Keratinocyte (primary cell): ENCODE measurements at regions not wholly inside any gene's neighbourhood (a gene's known extent, or its start where the extent isn't known, plus 50 kb on each side); places are given as distances from the start of the nearest gene placed in this dataset.

Experiments used
- DNase-seq: peaks from one replicate; pipeline ENCODE4 v3.0.0-alpha.2; 2011; ENCODE audit warnings: low read depth, missing footprints, low spot score
- FAIRE-seq: peaks from 2 replicates; lab custom pipeline; 2011; peaks lifted over from hg19 to GRCh38; lab: Jason Lieb, UNC
- H2AFZ ChIP-seq: 2 replicates; pipeline ENCODE4 v1.6.0; 2012; ENCODE audit warnings: low read length, control low read depth, inconsistent platforms; ENCODE audit not compliant: control insufficient read depth
- H3K27ac ChIP-seq: 2 replicates; pipeline ENCODE4 v1.5.1; 2011; ENCODE audit warnings: low read length; ENCODE audit not compliant: control insufficient read depth, insufficient read depth
- H3K27me3 ChIP-seq: 3 replicates; pipeline ENCODE4 v1.6.0; 2011; ENCODE audit warnings: low read length; ENCODE audit not compliant: control insufficient read depth, insufficient read depth; ENCODE audit errors: extremely low read depth
- H3K36me3 ChIP-seq, 2 experiments: 2 replicates in 1 of 2; 3 replicates in 1 of 2; pipeline ENCODE4 v1.5.1; 2011; ENCODE audit warnings: low read length in 2 of 2, mild to moderate bottlenecking in 1 of 2; ENCODE audit not compliant: control insufficient read depth in 2 of 2, insufficient read depth in 2 of 2; ENCODE audit errors: extremely low read depth in 1 of 2
- H3K4me1 ChIP-seq: 3 replicates; pipeline ENCODE4 v1.5.1; 2011; ENCODE audit warnings: low read length; ENCODE audit not compliant: control insufficient read depth, insufficient read depth; ENCODE audit errors: extremely low read depth
- H3K4me2 ChIP-seq: 3 replicates; pipeline ENCODE4 v1.6.0; 2011; ENCODE audit warnings: low read depth, low read length; ENCODE audit not compliant: control insufficient read depth, insufficient read depth; ENCODE audit errors: extremely low read depth
- H3K4me3 ChIP-seq, 3 experiments: fragments of 200-600 bp in 1 of 3; sonication (generic) in 1 of 3; 2 replicates in 2 of 3; 3 replicates in 1 of 3; pipeline ENCODE4 v1.5.1; 2011 to 2016; ENCODE audit warnings: low read length in 3 of 3, mild to moderate bottlenecking in 3 of 3, control low read depth in 2 of 3, inconsistent platforms in 1 of 3, low read depth in 1 of 3, mixed read lengths in 1 of 3, mixed run types in 1 of 3, moderate library complexity in 1 of 3; ENCODE audit not compliant: control insufficient read depth in 2 of 3, insufficient read depth in 2 of 3; ENCODE audit errors: extremely low read depth in 1 of 3
- H3K79me2 ChIP-seq: 2 replicates; pipeline ENCODE4 v1.6.0; 2012; ENCODE audit warnings: low read length; ENCODE audit not compliant: control insufficient read depth, insufficient read depth
- H3K9ac ChIP-seq: 3 replicates; pipeline ENCODE4 v1.6.0; 2011; ENCODE audit warnings: low read length; ENCODE audit not compliant: control insufficient read depth, insufficient read depth; ENCODE audit errors: extremely low read depth
- H3K9me1 ChIP-seq: 3 replicates; pipeline ENCODE4 v1.6.0; 2011; ENCODE audit warnings: low read length; ENCODE audit not compliant: control insufficient read depth, insufficient read depth; ENCODE audit errors: extremely low read depth
- H3K9me3 ChIP-seq: 2 replicates; pipeline ENCODE4 v1.5.1; 2012; ENCODE audit warnings: low read depth, low read length; ENCODE audit not compliant: control insufficient read depth
- H4K20me1 ChIP-seq: 3 replicates; pipeline ENCODE4 v1.6.0; 2011; ENCODE audit warnings: low read length; ENCODE audit not compliant: control insufficient read depth, insufficient read depth; ENCODE audit errors: extremely low read depth
- EZH2 ChIP-seq: IDR thresholded peaks from one replicate; pipeline ENCODE4 v1.6.1; 2012; ENCODE audit warnings: inconsistent platforms, mild to moderate bottlenecking, low read length, moderate library complexity
- dilution Hi-C: fragments of 300-500 bp; cut with MboI; formaldehyde crosslinking; loops from one replicate; pipeline ENCODE4 v1.7.0; 2020; ENCODE audit warnings: low sequenced_read_pairs; ENCODE audit not compliant: extremely low pct_ligation_motif_present
- TF ChIP-seq, protein P1 (sequence below), 3 experiments: IDR thresholded peaks in 1 of 3; conservative IDR thresholded peaks in 1 of 3; optimal IDR thresholded peaks in 1 of 3; 2 replicates in 2 of 3; 3 replicates in 1 of 3; pipeline versions ENCODE3 to v1.5.1; 2011; ENCODE audit warnings: low read length in 3 of 3, mild to moderate bottlenecking in 3 of 3, moderate library complexity in 2 of 3, control low read depth in 1 of 3, inconsistent platforms in 1 of 3; ENCODE audit not compliant: insufficient read depth in 2 of 3; ENCODE audit errors: extremely low read depth in 1 of 3

DNA sequence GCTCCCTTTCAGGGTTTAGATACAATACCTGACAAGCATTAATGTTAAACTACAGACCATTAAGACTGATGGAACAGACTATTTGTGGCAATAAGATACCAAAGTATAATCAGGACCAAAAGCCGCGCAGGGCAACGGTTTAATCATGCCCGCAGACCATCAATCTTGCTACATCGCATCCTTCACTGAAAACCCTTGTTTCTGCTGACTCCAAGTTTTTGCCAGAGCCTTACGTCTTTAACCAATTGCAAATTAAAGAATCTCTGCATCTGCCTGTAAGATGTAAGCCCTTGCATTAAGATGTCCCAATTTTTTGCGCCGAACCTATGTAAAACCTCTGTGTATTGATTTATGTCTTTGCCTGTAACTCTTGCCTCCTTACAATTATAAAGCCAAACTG is 94.2 kb upstream of the RBBP6 start:
- TF ChIP-seq, protein P1, sequence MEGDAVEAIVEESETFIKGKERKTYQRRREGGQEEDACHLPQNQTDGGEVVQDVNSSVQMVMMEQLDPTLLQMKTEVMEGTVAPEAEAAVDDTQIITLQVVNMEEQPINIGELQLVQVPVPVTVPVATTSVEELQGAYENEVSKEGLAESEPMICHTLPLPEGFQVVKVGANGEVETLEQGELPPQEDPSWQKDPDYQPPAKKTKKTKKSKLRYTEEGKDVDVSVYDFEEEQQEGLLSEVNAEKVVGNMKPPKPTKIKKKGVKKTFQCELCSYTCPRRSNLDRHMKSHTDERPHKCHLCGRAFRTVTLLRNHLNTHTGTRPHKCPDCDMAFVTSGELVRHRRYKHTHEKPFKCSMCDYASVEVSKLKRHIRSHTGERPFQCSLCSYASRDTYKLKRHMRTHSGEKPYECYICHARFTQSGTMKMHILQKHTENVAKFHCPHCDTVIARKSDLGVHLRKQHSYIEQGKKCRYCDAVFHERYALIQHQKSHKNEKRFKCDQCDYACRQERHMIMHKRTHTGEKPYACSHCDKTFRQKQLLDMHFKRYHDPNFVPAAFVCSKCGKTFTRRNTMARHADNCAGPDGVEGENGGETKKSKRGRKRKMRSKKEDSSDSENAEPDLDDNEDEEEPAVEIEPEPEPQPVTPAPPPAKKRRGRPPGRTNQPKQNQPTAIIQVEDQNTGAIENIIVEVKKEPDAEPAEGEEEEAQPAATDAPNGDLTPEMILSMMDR (optimal IDR thresholded peaks at IDR 0.05 in 1 of 3, IDR thresholded peaks at IDR 0.05 in 1 of 3, conservative IDR thresholded peaks at IDR 0.05 in 1 of 3; ENCODE audit: extremely low read depth in 1 of 3, insufficient read depth in 2 of 3, low read length in 3 of 3), result no peak
- no peak for TF ChIP-seq EZH2
- Histone ChIP-seq H4K20me1 (no peaks in the 10 kb centered on the region), H3K4me1 (no peaks in the 10 kb centered on the region), H3K9me3 (no peaks in the 10 kb centered on the region), H2AFZ (no peak overlapping the region), H3K36me3 (no peaks in the 10 kb centered on the region), H3K4me2 (no peak overlapping the region), H3K9ac (no peak overlapping the region), H3K9me1 (no peaks in the 10 kb centered on the region), H3K4me3 (no peak overlapping the region), H3K27ac (no peak overlapping the region), H3K79me2 (no peaks in the 10 kb centered on the region), H3K27me3 (no peaks in the 10 kb centered on the region)
- FAIRE-seq, result no peak
- DNase-seq, result no peak
- dilution Hi-C loops, result no loop called here

DNA sequence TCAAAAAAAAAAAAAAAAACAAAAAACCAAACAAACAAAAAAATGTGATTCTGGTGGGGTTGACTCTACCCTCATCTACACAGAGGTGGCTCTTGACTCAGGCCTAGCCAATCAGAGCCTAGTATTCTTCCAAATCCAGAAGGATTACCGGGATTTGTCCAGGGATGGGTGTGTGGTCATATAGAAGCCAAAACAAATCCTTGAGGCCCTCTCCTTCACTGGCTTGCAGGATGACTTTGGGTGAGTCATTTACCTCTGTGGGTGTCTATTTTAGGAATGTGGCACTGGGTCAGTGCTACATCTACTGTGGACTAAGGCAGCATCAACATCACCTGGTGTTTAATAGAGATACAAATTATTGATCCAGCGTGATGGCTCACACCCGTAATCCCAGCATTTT is 93.2 kb upstream of the RBBP6 start:
- H3K27ac ChIP-seq, result no peak overlapping the region
- no peak overlapping the region for H3K4me3 ChIP-seq
- no peaks in the 10 kb centered on the region for H4K20me1 ChIP-seq
- H3K9me3 ChIP-seq, result no peaks in the 10 kb centered on the region
- TF ChIP-seq EZH2, result no peak
- TF ChIP-seq, protein P1 (optimal IDR thresholded peaks at IDR 0.05 in 1 of 3, IDR thresholded peaks at IDR 0.05 in 1 of 3, conservative IDR thresholded peaks at IDR 0.05 in 1 of 3; ENCODE audit: extremely low read depth in 1 of 3, insufficient read depth in 2 of 3, low read length in 3 of 3), result no peak
- DNase-seq, result no peak
- H3K9me1 ChIP-seq, result no peaks in the 10 kb centered on the region
- H3K27me3 ChIP-seq, result no peaks in the 10 kb centered on the region
- dilution Hi-C loops, result no loop called here
- H3K4me1 ChIP-seq, result no peaks in the 10 kb centered on the region
- FAIRE-seq, result no peak
- H3K4me2 ChIP-seq, result no peak overlapping the region
- no peak overlapping the region for H3K9ac ChIP-seq
- H3K79me2 ChIP-seq, result no peaks in the 10 kb centered on the region
- H2AFZ ChIP-seq, result no peak overlapping the region
- no peaks in the 10 kb centered on the region for H3K36me3 ChIP-seq
